ENCODE measurements at regions not wholly inside any gene's neighbourhood (a gene's known extent, or its start where the extent isn't known, plus 50 kb on each side); places are given as distances from the start of the nearest gene placed in this dataset.

DNA sequence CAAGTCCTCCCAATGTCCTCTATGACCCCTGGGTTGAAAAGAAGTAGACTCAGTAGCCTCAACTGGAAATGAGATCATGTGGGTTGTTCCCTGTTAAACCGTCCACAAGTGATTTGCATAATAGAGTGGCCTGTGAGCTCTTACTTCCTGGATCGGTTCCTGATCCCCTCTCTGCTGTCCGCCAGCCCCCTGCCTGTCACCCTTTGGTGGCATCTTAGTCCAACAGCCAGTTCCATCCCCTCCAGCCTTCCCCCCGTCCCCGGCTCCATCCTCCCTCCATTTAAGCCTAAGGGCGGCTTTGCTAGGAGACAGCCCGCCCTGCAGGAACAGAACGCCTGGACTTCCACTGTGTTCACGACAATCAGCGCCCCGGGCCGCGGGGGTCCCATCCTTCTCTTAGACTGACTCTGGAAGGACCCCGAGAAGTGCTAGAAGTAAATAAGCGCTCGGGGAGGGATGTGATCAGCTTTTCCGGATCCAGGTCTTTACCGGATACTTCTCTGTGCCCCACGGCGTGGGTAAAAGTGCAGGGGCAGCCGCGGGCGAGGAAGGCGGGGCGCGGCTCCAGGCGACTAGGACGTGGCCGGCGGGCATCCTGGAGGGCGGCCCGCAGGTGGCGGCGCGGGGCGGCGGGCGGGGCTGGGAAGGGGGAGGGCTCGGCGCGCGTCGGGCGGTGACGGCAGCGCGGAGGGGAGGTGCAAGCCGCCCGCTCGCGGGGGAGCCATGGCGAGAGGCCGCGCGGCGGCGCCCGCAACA, 51.2 kb upstream of the ULK4 start:
- no peak for DNase-seq (ENCODE audit: low read depth in 2 of 2)

DNA sequence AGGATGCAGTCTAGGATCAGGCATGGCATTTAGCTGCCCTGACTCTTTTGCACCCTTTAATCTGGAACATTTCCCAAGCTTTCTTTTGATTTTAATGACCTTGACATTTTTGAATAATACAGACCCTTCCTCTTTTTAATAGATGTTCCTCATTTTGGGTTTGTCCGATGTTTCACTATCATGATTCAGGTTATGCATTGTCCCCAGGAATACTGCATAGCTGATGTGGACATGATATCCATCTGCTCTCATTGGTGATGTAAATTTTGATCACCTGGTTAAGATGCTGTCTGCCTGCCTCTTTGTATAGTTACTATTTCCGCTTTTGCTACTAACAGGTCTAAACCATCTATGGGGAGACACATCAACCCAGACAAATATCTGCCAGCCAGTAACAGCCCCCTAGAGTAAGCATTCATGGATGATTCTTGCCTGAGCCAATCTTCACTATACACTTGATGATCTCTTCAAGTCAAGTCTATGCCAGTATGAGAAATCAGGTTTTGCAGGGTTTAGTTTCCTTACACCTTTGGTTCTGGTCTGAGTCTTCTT, 50.6 kb upstream of the ULK4 start:
- DNase-seq (ENCODE audit: low read depth in 2 of 2): no peak
